ENCODE measurements at regions not wholly inside any gene's neighbourhood (a gene's known extent, or its start where the extent isn't known, plus 50 kb on each side); places are given as distances from the start of the nearest gene placed in this dataset.

DNA sequence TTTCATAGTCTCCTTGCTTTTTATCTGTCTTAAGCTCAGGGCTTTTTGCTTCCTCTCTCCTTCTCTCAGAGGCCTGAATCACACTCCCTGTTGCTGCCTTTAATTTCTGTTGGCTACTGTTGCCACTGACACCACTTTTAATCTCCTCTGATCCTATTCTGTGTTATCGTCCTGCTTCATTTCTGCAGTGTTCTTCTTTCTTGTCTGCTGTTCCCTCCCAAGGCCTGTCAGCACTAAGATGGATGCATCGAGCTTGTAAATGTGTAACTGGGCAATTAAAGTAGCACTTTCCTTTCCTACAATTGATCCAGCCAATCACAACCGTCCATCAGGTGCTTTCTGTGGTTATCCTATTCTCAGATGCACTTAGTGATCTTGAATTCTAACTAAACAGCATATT, 71.3 kb upstream of the VEPH1 start:
- H3K9me3 ChIP-seq (ENCODE audit: severe bottlenecking): no peaks in the 10 kb centered on the region
- no peaks in the 10 kb centered on the region for H3K36me3 ChIP-seq (ENCODE audit: low read depth)
- no peak overlapping the region for H3K27ac ChIP-seq (ENCODE audit: poor library complexity, severe bottlenecking)
- TF ChIP-seq, protein P1, sequence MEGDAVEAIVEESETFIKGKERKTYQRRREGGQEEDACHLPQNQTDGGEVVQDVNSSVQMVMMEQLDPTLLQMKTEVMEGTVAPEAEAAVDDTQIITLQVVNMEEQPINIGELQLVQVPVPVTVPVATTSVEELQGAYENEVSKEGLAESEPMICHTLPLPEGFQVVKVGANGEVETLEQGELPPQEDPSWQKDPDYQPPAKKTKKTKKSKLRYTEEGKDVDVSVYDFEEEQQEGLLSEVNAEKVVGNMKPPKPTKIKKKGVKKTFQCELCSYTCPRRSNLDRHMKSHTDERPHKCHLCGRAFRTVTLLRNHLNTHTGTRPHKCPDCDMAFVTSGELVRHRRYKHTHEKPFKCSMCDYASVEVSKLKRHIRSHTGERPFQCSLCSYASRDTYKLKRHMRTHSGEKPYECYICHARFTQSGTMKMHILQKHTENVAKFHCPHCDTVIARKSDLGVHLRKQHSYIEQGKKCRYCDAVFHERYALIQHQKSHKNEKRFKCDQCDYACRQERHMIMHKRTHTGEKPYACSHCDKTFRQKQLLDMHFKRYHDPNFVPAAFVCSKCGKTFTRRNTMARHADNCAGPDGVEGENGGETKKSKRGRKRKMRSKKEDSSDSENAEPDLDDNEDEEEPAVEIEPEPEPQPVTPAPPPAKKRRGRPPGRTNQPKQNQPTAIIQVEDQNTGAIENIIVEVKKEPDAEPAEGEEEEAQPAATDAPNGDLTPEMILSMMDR (IDR thresholded peaks at IDR 0.05; ENCODE audit: poor library complexity, severe bottlenecking): no peak
- no peak for DNase-seq (ENCODE audit: low spot score)
- ATAC-seq (ENCODE audit: low read depth): no peak
- H3K27me3 ChIP-seq (ENCODE audit: insufficient read depth, poor library complexity, severe bottlenecking): peaks cover 5% of the 10 kb centered on the region
- H3K4me3 ChIP-seq (ENCODE audit: severe bottlenecking): no peak overlapping the region
- no peaks in the 10 kb centered on the region for H3K4me1 ChIP-seq (ENCODE audit: insufficient read depth, poor library complexity, severe bottlenecking)

DNA sequence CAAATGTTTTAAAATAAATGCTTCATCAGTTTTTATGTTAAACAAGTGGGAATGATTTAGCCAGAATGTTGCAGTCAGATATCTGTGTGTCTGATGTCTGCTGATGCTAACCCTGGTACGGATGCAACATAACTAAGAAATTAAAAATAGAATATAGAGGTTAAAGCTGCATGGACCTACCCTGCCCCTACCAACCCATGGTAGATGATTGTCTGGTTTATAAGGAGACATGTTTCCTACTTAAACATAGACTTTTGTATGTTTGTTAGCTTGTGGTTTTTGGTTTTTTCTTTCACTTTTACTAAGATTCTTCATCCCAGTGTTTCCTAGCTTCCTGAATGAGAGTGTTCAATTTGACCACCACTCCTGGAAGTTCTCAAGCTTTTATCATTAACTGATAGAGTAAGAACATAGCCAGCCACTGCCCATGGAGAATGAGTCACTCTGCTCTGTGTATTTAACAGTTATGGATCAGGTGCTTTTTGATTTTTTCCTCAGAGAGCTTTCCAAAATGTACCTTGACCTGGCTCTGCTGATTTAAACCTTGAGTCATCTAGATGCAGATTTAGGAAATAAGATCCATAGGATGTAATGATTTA, 70.7 kb upstream of the VEPH1 start:
- H3K9me3 ChIP-seq (ENCODE audit: severe bottlenecking): no peaks in the 10 kb centered on the region
- H3K36me3 ChIP-seq (ENCODE audit: low read depth): no peaks in the 10 kb centered on the region
- no peaks in the 10 kb centered on the region for H3K4me1 ChIP-seq (ENCODE audit: insufficient read depth, poor library complexity, severe bottlenecking)
- no peak for ATAC-seq (ENCODE audit: low read depth)
- peaks cover 8% of the 10 kb centered on the region for H3K27me3 ChIP-seq (ENCODE audit: insufficient read depth, poor library complexity, severe bottlenecking)
- no peak overlapping the region for H3K4me3 ChIP-seq (ENCODE audit: severe bottlenecking)
- TF ChIP-seq, protein P1 (IDR thresholded peaks at IDR 0.05; ENCODE audit: poor library complexity, severe bottlenecking): no peak
- H3K27ac ChIP-seq (ENCODE audit: poor library complexity, severe bottlenecking): no peak overlapping the region
- no peak for DNase-seq (ENCODE audit: low spot score)

DNA sequence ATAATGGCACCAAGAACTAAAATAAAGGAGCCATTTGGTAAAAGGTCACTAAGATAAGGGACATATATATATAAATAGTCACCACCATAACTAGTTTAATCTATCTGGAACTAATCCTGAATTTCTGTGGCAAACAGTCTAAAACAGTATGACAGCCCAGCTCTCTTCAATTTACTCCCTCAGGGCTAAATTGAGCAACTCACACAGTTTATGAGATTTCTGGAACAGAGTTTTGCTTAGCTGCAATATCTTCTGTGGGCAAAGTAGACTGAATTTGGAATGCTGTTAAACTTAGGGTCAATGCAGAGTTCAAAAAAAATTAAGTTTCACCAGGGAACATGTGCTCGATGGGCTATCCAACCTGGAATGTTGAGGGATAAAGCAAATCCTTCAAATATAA, 70.1 kb upstream of the VEPH1 start:
- H3K27ac ChIP-seq (ENCODE audit: poor library complexity, severe bottlenecking): no peak overlapping the region
- no peak for ATAC-seq (ENCODE audit: low read depth)
- H3K4me3 ChIP-seq (ENCODE audit: severe bottlenecking): no peak overlapping the region
- TF ChIP-seq, protein P1 (IDR thresholded peaks at IDR 0.05; ENCODE audit: poor library complexity, severe bottlenecking): no peak
- DNase-seq (ENCODE audit: low spot score): no peak
- H3K27me3 ChIP-seq (ENCODE audit: insufficient read depth, poor library complexity, severe bottlenecking): peaks cover 12% of the 10 kb centered on the region
- H3K4me1 ChIP-seq (ENCODE audit: insufficient read depth, poor library complexity, severe bottlenecking): no peaks in the 10 kb centered on the region
- no peaks in the 10 kb centered on the region for H3K36me3 ChIP-seq (ENCODE audit: low read depth)
- H3K9me3 ChIP-seq (ENCODE audit: severe bottlenecking): no peaks in the 10 kb centered on the region

DNA sequence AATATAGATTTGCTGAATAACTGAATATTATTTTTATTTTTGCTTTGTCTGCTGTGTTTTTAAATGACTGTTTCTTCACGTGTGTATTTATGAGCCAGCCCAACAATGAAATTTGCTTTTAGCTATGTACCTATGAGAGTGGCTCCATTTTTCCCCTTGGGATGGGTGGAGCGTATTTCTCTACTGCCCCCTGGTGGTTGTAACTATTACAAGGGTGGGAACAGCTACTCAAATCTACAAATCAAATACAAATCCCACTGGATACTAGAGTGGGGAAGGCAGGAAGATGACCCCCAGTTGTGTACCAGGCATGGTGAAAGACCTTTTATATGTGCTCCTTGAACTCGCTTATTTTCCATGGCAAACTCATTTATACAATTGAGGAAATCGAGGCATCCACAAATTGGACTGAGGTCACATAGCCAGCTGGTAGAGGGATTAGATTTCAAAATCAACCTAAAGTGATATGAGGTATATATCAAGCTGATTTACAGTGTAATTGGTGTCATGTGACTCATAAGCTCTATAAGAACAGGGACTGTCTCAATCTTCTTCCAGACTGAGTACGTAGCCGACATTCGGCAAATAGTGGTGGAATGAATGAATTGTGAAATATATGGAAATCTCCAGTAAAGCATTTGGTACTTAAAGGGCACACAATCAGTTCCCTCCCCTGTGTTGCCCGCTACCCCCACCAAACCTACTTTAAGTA, 69.5 kb upstream of the VEPH1 start:
- peaks cover 12% of the 10 kb centered on the region for H3K27me3 ChIP-seq (ENCODE audit: insufficient read depth, poor library complexity, severe bottlenecking)
- no peaks in the 10 kb centered on the region for H3K9me3 ChIP-seq (ENCODE audit: severe bottlenecking)
- TF ChIP-seq, protein P1 (IDR thresholded peaks at IDR 0.05; ENCODE audit: poor library complexity, severe bottlenecking): peak; percentile 88
- no peaks in the 10 kb centered on the region for H3K4me1 ChIP-seq (ENCODE audit: insufficient read depth, poor library complexity, severe bottlenecking)
- no peaks in the 10 kb centered on the region for H3K36me3 ChIP-seq (ENCODE audit: low read depth)
- no peak overlapping the region for H3K27ac ChIP-seq (ENCODE audit: poor library complexity, severe bottlenecking)
- H3K4me3 ChIP-seq (ENCODE audit: severe bottlenecking): no peak overlapping the region
- DNase-seq (ENCODE audit: low spot score) (no peak), ATAC-seq (ENCODE audit: low read depth) (peak; percentile 69)

DNA sequence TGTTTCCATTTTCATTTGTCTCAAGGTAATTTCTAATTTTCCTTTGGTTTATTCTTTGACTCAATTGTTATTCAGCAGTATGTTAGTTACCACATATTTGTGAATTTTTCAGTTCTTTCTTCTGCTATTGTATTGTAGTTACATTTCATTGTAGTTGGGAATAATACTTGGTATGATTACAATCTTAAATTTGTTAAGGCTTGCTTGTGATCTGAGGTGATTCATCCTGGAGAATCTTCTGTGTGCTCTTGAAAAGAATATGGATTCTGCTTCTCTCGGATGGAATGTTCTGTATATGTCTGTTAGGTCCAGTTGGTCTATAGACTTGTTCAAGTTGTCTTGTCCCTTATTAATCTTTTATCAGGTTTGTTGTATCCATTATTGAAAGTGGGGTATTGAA, 63.4 kb upstream of the VEPH1 start:
- Histone ChIP-seq H3K9me3 (ENCODE audit: severe bottlenecking) (no peaks in the 10 kb centered on the region), H3K27ac (ENCODE audit: poor library complexity, severe bottlenecking) (no peak overlapping the region), H3K36me3 (ENCODE audit: low read depth) (no peaks in the 10 kb centered on the region), H3K27me3 (ENCODE audit: insufficient read depth, poor library complexity, severe bottlenecking) (peaks cover 7% of the 10 kb centered on the region), H3K4me3 (ENCODE audit: severe bottlenecking) (no peak overlapping the region), H3K4me1 (ENCODE audit: insufficient read depth, poor library complexity, severe bottlenecking) (no peaks in the 10 kb centered on the region)
- ATAC-seq (ENCODE audit: low read depth) (no peak), DNase-seq (ENCODE audit: low spot score) (no peak)
- TF ChIP-seq, protein P1 (IDR thresholded peaks at IDR 0.05; ENCODE audit: poor library complexity, severe bottlenecking): no peak

Measured in RWPE2 (cell line).